HG02970 (cell line): ENCODE measurements at regions not wholly inside any gene's neighbourhood (a gene's known extent, or its start where the extent isn't known, plus 50 kb on each side); places are given as distances from the start of the nearest gene placed in this dataset.

Source experiments
- ATAC-seq: cut with Tn5 transposase; IDR thresholded peaks from one replicate; pipeline ENCODE4 v1.9.1; 2021; ENCODE audit warnings: mild to moderate bottlenecking, moderate library complexity, moderate number of reproducible peaks; ENCODE audit not compliant: unreplicated experiment, low FRiP score

DNA sequence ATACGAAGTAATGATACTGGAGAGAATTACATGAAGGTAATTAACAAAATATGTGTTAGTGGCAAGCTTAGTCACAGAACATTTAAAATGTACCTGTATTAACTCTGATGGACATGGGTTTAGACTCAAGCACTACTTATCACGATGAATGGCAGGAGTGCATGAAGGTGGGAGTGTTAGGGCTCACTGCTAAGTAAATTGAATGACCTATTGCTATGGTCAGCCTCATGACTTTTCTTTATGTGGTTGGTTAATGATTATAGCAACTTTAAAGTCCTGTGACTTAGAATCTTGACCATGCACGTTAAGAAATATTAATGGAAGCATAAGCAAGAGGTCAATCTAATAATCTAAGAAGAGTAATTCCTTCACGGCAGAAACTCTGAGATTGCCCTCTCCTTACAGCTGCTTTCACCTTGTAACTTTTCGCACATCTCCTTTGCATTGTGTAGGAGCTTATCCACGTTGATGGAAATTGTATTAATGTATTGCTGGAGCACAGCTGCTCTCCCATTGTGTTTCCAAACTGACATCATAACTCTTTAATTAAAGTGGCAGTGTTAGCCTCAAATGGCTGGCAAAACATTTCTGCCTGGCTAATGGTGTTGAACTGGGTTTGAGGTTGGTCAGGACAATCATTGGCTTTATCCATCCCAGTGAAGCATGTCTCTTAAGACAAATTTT, 114.5 kb downstream of the RXFP2 start:
- ATAC-seq: no peak

DNA sequence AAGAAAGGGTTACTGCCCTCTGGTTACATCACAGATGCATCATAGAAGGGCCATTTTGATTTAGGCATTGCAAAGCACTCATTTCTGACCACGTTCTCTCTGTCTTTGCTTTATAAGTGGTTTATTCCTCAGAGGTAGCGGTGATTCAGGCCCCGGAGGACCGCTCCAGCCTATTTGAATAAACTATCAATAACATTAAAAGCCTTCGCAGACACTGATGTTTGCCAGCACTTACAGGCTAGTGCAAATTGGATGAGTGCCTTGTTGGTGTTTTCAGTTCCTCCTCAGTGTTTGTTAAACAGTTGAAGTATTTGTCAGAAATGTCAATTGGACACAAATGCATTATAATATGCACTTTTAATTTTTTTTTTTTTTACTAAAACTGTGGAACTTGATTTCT, 120.2 kb downstream of the RXFP2 start:
- no peak for ATAC-seq

DNA sequence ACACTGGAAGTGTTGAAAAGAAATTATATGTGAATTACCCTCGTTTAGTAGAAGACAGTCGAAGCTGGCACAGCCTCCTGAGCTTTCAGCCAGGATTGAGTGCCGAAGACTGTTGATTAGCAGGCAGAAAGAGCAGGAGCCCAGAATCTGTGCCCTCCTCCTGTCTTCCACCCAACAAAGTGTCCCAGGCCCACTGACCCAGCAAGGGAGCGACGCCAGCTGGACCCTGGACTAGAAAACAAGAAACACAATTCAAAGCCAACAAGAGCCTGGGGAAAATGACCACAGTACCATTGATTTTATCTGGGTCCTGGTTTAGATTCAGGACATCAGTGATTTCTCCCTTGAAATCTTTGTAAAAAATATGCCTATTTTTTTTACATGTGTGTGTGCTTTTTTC, 120.7 kb downstream of the RXFP2 start:
- ATAC-seq: no peak

DNA sequence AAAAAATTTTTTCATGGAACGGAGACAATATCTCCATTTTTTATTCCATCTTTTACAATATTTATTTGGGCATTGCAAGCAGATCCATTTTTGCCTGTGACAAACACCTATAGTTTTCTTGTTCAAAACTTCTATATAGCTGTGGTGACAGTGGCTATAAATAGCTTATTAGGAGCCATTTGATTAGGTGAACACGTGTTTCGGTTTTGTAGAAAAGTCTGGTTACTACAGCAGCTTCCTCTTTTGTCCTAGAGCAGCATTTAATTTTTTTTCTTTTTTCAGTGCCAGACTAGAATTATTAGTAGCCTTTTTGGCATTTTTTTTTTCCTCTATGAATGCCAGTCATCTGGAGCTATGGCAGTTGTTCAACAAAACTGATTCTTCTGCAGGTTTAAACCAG, 123.5 kb downstream of the RXFP2 start:
- no peak for ATAC-seq

DNA sequence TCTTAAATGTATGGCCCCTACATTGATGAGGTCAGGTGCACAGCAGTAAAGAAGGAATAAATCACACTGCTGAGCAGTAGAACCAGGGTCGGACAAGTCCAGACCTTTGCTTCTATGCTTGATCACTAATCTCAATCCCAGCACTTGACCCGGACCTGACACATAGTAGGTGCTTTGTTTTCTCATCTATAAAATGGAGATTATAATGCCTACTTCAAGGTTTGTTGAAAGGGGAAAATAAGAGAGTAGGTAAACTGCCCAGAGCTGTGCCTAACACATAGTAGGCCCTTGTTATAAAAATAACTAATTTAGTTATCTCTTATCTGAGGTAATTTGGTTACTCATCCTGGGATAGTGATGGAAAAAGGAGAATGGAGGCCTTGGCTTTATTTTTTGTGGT, 125.0 kb downstream of the RXFP2 start:
- no peak for ATAC-seq

DNA sequence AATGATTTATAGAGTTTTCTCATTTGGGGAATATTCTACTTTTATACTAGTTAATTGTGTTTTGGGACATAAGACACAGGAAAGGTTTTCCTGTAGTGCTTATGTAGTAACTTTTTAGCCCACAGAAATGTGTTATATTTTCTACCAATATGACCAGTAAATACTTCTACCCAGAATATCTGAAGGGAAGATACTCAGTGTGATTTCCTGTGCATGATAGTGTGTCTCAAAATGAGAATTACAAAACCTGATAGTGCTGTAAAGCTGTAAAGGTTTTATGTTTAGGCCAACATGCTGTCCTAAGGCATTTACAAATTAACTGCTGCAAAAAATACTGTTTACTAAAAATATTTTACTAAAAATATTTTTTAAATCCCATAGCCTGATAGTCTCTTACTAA, 126.8 kb downstream of the RXFP2 start:
- ATAC-seq: no peak

DNA sequence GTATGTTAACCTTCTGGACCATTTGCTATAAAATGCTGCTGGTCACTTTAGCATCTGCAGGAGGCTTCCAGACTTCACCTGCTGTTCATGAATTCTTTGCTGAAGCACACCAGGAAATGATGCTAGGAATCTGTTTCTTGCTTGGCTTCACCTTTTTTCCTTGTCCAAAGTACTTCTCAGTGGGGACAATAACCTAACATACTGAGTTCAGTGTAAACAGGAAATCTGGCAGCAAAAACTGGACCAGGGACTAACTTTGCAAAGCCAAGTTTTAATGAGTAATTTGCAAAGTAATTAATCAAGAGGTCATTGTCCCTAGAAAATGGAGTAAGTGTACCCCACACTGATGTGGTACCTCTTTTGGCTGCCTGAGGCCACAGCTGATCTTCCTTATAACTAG, 128.4 kb downstream of the RXFP2 start:
- no peak for ATAC-seq

DNA sequence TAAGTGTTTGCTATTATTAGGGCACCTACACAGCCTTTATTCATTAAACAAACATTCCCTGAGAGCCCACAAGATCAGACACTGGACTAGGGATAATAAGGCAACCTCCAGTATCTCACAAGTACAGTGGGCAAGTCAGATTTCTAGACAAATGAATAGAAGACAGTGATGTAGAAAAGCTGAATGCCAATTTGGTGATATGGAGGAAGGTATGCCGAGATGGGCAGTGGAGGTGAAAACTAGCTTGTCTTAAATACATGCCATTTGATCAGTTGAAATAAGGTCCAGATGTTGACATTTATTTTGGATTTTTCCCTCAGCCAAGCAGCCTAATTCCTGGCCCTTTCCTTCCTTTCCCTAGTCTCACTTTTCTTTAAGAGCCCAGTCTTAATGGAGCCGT, 130.3 kb downstream of the RXFP2 start:
- ATAC-seq: no peak

DNA sequence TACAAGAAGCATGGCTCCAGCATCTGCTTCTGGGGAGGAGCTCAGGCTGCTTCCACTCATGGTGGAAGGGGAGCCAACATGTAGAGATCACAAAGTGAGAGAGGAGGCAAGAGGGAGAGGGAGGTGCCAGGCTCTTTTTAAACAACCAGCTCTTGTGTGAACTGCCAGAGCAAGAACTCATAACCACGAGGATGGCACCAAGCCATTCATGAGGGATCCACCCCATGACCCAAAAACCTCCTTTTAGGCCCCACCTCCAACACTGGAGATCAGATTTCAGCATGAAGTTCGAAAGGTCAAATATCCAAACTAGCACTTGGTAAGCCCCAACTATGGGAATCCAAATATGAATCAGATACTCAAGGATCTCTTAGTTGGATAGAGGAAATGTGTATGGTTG, 131.2 kb downstream of the RXFP2 start:
- no peak for ATAC-seq

DNA sequence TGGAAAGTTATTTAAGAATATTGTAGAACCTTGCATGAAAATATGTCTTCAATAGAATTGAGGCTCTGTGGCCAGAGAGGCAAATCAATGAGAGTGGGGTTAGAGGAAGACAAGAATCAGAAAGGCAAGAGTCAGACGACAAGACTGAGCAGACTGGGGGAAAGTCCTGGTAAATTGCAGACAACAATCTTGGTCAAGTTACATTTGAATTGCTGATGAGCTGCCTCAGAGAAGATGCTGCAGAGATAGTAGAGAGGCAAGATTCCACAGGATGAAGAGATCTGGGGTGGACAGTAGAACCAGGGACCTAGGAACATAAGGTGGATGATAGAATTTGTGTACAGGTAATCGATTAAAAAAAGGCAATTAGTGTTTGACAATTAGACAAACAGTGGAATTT, 133.8 kb downstream of the RXFP2 start:
- no peak for ATAC-seq

DNA sequence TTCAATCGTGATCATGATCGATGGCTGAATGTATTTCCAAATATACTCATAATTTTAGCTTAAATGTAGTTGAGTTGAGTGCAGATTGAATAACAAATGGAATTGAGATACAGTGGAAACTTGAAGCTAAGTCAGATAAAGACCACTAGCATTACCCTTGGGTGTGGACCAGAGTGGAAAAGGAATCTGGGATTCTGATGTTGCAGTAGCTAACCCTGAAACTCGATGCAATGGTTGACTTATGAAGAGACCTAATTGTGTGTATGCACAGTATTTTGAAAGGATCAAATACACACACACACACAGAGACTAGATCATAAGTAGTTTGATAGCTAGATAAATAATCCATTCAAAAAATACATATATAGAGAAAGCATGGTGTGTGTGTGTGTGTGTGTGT, 135.8 kb downstream of the RXFP2 start:
- no peak for ATAC-seq

DNA sequence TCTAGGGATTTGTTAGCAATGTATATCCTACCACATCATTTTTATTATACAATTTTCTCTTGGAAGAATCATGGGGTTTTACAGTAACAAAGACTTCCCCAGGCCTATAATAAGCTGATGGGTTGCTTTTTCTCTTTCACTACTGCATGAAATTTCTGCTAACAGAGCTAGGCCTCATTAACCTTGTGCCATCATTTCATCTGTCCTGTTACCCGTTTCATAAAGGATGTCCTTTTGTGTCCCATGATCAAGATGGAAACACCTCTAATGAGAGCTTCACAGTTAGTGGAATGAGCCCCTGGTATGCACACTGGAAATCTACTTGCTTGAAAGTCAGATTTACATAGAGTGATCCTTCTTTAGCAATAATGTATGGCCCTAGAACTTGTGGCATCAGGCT, 138.7 kb downstream of the RXFP2 start:
- ATAC-seq: no peak

DNA sequence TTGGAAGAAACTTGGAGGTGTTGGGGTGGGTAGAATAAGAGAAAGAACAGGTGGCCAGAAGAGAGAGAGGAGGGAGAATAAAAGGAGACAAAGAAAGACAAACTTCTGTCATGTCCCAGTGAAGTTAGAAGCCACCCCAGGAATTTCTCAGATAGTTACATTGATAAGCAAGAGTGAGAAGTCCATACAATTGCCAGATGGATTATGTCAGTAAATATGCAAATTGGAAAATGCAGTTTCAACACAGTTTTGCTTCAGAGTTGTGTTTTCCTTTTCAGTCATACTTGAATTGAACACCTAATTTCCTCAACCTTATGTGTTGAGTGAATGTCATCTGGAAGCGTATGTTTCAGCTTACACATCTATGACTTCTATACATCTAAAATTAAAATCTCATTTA, 139.2 kb downstream of the RXFP2 start:
- ATAC-seq: no peak

DNA sequence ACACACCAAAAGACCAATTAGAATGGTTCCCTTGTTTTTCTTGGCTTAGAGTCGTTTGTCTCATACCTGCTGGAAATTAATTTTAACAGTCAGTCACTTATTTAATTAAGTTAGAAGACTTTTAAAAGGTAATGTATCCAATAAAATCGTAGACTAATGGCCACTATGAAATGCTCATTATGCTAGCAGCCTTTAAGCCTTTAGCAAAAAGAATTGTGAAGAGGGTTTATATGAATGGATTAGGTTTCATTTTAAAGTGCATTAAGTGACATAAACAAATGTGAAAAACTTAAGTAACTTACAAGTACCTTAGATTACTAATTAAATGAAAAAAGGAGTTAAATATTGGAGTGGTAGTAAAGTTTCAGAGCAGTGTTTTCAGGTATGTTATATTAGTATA, 139.6 kb downstream of the RXFP2 start:
- ATAC-seq: no peak

DNA sequence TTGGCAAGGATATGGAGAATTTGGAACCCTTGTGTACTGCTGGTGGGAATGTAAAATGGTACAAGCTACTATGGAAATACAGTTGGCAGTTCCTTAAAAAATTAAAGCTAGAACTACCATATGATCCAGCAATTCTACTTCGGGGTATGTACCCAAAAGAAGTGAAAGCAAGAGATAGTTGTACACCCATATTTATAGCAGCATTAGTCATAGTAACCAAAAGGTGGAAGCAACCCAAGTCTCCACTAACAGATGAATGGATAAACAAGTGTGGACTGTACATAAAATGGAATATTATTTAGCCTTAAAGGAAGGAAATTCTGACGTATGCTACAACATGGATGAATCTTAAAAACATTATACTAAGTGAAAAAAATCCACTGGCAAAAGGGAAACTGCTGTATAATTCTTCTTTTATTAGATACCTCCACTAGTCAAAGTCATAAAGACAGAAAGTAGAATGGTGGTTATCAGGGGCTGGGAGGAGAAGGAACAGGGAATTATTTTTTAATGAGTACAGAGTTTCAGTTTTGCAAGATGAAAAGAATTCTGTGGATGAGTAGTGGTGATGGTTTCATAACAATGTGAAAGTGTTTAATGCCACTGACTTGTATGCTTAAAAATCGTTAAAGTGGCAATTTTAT, 141.6 kb downstream of the RXFP2 start:
- no peak for ATAC-seq

DNA sequence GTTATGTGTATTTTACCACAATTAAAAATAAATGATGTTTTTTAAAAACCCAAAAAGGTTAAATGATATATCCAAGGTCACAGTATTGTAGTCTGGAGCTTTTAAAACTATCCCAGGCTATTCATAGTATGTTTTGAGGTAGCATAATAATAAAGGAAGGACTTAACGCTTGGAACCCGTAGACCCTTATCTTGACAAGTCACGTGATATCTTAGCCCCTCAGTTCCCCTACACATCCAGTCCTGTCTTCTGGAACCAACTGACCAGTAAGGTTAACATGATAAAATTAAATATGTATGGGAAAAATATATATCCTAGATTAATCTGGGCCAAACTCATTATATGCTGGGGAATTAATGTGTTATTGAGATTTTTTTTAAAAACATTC, 142.2 kb downstream of the RXFP2 start:
- ATAC-seq: no peak

DNA sequence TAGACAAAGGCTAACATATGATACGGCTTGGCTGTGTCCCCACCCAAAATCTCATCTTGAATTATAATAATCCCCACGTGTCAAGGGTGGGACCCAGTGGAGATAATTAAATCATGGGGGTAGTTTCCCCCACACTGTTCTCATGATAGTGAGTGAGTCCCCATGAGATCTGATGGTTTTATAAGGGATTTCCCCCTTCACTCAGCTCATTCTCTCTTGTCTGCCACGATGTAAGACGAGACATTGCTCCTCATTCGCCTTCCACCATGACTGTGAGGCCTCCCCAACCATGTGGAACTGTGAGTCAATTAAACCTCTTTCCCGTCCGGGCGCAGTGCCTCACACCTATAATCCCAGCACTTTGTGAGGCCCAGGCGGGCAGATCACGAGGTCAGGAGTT, 143.5 kb downstream of the RXFP2 start:
- no peak for ATAC-seq

DNA sequence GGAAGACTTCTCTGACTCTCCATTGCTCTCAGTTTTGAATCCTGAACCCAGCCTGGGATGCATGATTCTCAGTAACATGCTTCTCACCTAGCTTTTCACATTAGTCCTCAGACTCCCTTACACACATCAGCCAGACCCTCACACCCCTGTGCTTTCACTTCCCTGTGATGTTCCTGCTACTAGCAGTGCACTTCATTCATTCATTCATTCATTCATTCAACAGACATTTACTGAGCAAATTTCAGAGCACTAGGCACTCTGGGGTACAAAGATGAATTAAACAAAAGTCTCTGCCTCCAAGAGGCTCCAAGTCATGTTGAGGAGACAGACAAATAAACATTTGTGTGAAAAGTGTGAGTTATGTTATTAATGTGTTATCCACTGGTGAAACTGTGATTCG, 145.2 kb downstream of the RXFP2 start:
- ATAC-seq: no peak

DNA sequence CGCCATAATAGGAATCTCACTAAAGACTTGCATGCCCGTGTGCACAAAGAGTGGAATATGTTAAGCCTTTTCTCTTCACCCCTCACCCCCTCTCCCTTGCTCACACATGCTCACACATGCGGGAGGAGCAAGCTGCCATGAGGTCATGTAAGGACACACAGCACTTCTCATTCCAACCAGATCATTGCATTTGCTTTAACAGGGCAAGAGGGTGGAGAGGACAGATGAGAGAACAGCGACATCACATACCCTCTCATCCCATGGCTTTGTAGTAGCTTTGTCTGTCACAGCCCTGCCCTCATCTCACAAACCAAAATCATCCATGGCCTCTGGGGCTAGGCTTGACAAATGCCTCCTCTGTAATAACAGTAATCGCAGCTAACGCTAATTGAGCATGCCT, 145.6 kb upstream of the FRY start:
- ATAC-seq: no peak

DNA sequence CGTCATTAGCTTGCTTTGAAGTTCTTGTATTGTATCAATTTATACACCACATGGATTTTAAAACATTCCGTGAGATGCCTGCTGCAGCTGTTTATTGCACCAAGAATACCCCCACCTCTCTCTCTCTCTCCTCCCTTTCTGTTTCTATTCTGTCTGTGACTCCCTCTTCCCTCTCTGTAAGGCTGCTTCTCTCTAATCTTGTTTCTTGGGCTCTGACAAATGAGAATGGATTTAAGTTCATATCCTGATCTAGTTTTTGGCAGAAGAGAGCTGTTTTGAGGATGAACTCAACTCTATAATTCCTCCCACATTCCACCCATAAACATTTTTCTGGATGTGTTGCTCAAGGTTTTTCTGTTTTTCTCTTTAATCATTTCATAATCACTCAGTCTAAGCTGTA, 144.3 kb upstream of the FRY start:
- ATAC-seq: no peak

DNA sequence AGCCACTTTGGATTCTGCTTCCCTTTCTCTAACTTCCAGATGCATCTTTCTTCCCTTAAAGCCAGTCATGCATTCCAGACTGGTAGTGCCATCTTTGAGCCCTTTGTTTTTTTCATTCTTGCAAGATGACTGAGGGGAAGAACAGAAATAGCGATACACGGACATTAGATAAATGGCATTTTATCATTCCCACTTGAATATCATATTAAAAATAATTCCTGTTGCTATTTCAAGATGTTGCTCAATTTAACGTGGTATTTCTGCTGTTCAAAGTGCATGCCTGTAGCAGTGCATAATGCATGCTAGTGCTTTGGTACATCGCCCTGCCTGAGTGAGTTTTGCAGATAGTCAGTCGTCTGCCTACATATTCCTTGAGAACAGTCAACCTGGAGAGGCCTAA, 140.6 kb upstream of the FRY start:
- ATAC-seq: no peak

DNA sequence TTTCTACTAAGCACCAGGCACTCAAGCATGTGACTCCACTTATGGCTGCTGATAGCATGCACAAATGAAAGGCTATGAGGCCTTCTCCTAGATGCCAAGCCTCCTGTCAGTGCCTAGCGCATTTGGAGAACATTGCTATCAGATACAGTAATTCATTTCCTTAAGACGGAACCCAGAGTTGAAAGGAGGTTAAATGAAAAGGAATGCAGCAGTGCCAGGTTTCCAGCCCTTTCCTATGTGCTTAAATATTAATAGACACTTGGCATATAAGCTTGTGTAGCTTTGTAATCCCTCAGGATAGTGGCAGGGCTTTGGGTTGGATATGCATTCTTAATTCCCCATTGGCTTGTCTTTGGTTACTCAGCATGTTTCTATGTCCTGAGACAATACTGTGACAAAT, 140.1 kb upstream of the FRY start:
- no peak for ATAC-seq

DNA sequence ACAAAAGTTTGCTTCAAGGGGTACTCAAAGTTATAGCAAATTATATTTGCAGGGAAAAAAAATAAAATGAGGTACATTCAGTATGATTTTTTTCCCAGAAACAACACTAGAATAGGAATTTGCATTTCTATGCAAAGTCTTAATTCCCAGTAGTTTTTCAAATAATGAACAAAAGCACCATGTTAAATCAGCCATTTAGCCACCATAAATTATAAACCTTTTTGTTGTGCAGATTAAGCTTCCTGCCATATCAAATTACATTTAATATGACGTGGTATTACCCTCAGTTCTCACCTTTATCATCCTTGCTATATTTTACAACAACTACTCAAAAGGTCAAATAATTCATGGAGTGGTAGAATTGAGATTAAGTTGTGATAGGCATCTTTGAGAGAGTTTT, 136.6 kb upstream of the FRY start:
- ATAC-seq: no peak
